ENCODE measurements at regions not wholly inside any gene's neighbourhood (a gene's known extent, or its start where the extent isn't known, plus 50 kb on each side); places are given as distances from the start of the nearest gene placed in this dataset.

DNA sequence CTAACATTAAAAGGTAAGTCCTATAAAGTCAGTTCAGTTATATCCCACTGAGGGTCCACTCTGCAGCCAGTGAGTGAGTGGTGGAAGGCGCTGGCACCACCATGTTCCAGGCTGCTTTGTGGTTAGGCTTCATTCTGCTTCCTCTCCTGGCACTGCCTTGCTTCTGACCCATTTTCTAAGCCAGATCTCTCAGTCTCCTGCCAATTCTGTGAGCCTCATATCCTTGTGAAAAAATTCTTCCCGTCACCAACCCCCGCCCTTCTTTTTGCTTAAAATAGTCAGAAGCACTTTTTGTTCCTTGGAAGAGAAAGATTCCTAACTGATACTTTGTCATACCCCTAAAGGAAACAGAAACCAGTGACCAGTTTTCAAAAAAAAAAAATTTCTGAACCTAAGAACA is 139.8 kb upstream of the NCK2 start:
- no peak overlapping the region for H3K9ac ChIP-seq (ENCODE audit: control insufficient read depth, extremely low read depth, insufficient read depth, low read length)
- no peak for DNase-seq (ENCODE audit: low read depth, low spot score)
- no peak overlapping the region for H3K4me2 ChIP-seq (ENCODE audit: control insufficient read depth, extremely low read depth, insufficient read depth, low read depth, low read length)
- no peak overlapping the region for H3K27ac ChIP-seq (ENCODE audit: control insufficient read depth, insufficient read depth, low read length)
- H3K9me3 ChIP-seq (ENCODE audit: control insufficient read depth, low read depth, low read length), result no peaks in the 10 kb centered on the region
- no peaks in the 10 kb centered on the region for H3K9me1 ChIP-seq (ENCODE audit: control insufficient read depth, extremely low read depth, insufficient read depth, low read length)
- no peaks in the 10 kb centered on the region for H3K36me3 ChIP-seq (ENCODE audit: control insufficient read depth in 2 of 2, extremely low read depth in 1 of 2, insufficient read depth in 2 of 2, low read length in 2 of 2)
- FAIRE-seq, result no peak
- dilution Hi-C loops (cut with MboI; ENCODE audit: extremely low pct_ligation_motif_present, low sequenced_read_pairs), result no loop called here
- H3K4me1 ChIP-seq (ENCODE audit: control insufficient read depth, extremely low read depth, insufficient read depth, low read length), result no peaks in the 10 kb centered on the region
- H4K20me1 ChIP-seq (ENCODE audit: control insufficient read depth, extremely low read depth, insufficient read depth, low read length), result no peaks in the 10 kb centered on the region
- no peak overlapping the region for H3K4me3 ChIP-seq (ENCODE audit: control insufficient read depth in 2 of 3, extremely low read depth in 1 of 3, insufficient read depth in 2 of 3, low read depth in 1 of 3, low read length in 3 of 3)
- H3K27me3 ChIP-seq (ENCODE audit: control insufficient read depth, extremely low read depth, insufficient read depth, low read length), result peaks cover 8% of the 10 kb centered on the region
- no peak overlapping the region for H2AFZ ChIP-seq (ENCODE audit: control insufficient read depth, low read length)
- TF ChIP-seq, protein P1, sequence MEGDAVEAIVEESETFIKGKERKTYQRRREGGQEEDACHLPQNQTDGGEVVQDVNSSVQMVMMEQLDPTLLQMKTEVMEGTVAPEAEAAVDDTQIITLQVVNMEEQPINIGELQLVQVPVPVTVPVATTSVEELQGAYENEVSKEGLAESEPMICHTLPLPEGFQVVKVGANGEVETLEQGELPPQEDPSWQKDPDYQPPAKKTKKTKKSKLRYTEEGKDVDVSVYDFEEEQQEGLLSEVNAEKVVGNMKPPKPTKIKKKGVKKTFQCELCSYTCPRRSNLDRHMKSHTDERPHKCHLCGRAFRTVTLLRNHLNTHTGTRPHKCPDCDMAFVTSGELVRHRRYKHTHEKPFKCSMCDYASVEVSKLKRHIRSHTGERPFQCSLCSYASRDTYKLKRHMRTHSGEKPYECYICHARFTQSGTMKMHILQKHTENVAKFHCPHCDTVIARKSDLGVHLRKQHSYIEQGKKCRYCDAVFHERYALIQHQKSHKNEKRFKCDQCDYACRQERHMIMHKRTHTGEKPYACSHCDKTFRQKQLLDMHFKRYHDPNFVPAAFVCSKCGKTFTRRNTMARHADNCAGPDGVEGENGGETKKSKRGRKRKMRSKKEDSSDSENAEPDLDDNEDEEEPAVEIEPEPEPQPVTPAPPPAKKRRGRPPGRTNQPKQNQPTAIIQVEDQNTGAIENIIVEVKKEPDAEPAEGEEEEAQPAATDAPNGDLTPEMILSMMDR (optimal IDR thresholded peaks at IDR 0.05 in 1 of 3, IDR thresholded peaks at IDR 0.05 in 1 of 3, conservative IDR thresholded peaks at IDR 0.05 in 1 of 3; ENCODE audit: extremely low read depth in 1 of 3, insufficient read depth in 2 of 3, low read length in 3 of 3), result no peak
- TF ChIP-seq EZH2 (IDR thresholded peaks at IDR 0.05; ENCODE audit: low read length), result no peak
- H3K79me2 ChIP-seq (ENCODE audit: control insufficient read depth, insufficient read depth, low read length), result no peaks in the 10 kb centered on the region

DNA sequence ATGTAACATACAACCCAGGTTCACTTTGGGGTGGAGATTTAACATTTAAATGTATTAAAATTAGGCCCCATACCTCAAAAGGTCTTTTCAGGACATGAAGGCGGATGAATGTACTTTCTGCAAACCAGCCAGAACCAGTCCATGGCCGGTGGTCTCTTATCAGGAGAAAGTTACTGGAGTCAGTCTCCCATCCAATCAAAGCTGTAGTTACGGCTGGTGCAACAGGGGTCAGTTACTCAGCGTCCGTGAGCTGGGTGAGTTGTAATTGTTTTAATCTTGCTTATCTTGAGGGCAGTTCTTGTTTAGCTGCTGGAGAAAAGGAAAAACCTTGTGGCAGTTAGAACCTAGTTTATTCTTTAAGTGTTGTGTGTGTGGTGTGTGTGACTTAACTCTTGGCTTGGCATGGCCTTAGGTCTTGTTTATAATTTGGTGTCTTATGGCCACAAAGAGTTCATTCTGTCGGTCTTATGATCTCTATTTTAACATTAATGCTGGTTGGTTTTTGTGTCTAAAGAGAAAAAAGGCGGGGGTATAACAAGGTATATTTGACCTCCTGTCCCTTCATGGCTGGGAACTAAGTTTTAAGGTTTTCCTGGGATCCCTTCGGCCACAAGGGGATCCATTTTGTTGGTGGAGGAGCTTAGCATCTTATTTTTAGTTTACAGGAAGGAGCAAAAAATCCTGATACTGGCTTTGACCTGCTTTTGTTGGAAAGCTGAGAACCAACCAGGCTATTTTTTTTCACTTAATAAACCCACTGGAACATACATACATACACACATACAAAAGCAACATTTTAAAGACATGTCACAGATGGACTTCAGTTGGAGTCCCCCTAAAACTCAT is 143.5 kb upstream of the NCK2 start:
- H3K9me3 ChIP-seq (ENCODE audit: control insufficient read depth, low read depth, low read length), result no peaks in the 10 kb centered on the region
- H2AFZ ChIP-seq (ENCODE audit: control insufficient read depth, low read length), result no peak overlapping the region
- no peak for TF ChIP-seq EZH2 (IDR thresholded peaks at IDR 0.05; ENCODE audit: low read length)
- TF ChIP-seq, protein P1 (optimal IDR thresholded peaks at IDR 0.05 in 1 of 3, IDR thresholded peaks at IDR 0.05 in 1 of 3, conservative IDR thresholded peaks at IDR 0.05 in 1 of 3; ENCODE audit: extremely low read depth in 1 of 3, insufficient read depth in 2 of 3, low read length in 3 of 3), result no peak
- H3K27me3 ChIP-seq (ENCODE audit: control insufficient read depth, extremely low read depth, insufficient read depth, low read length), result peaks cover 8% of the 10 kb centered on the region
- no peak overlapping the region for H3K4me3 ChIP-seq (ENCODE audit: control insufficient read depth in 2 of 3, extremely low read depth in 1 of 3, insufficient read depth in 2 of 3, low read depth in 1 of 3, low read length in 3 of 3)
- no peak overlapping the region for H3K27ac ChIP-seq (ENCODE audit: control insufficient read depth, insufficient read depth, low read length)
- H3K36me3 ChIP-seq (ENCODE audit: control insufficient read depth in 2 of 2, extremely low read depth in 1 of 2, insufficient read depth in 2 of 2, low read length in 2 of 2), result no peaks in the 10 kb centered on the region
- no peak overlapping the region for H3K9ac ChIP-seq (ENCODE audit: control insufficient read depth, extremely low read depth, insufficient read depth, low read length)
- no peak for DNase-seq (ENCODE audit: low read depth, low spot score)
- no peaks in the 10 kb centered on the region for H3K9me1 ChIP-seq (ENCODE audit: control insufficient read depth, extremely low read depth, insufficient read depth, low read length)
- H3K4me2 ChIP-seq (ENCODE audit: control insufficient read depth, extremely low read depth, insufficient read depth, low read depth, low read length), result no peak overlapping the region
- H3K79me2 ChIP-seq (ENCODE audit: control insufficient read depth, insufficient read depth, low read length), result no peaks in the 10 kb centered on the region
- no peak for FAIRE-seq
- dilution Hi-C loops (cut with MboI; ENCODE audit: extremely low pct_ligation_motif_present, low sequenced_read_pairs), result no loop called here
- H4K20me1 ChIP-seq (ENCODE audit: control insufficient read depth, extremely low read depth, insufficient read depth, low read length), result no peaks in the 10 kb centered on the region
- H3K4me1 ChIP-seq (ENCODE audit: control insufficient read depth, extremely low read depth, insufficient read depth, low read length), result no peaks in the 10 kb centered on the region

All from keratinocyte (primary cell).